GM03348 (cell line): ENCODE measurements at regions not wholly inside any gene's neighbourhood (a gene's known extent, or its start where the extent isn't known, plus 50 kb on each side); places are given as distances from the start of the nearest gene placed in this dataset.
A peak's percentile ranks its signal among the peaks of the same experiment; 100 is the strongest.

Source experiments
- DNase-seq: peaks from one replicate; pipeline ENCODE4 v3.0.0; 2012; ENCODE audit warnings: low spot score

DNA sequence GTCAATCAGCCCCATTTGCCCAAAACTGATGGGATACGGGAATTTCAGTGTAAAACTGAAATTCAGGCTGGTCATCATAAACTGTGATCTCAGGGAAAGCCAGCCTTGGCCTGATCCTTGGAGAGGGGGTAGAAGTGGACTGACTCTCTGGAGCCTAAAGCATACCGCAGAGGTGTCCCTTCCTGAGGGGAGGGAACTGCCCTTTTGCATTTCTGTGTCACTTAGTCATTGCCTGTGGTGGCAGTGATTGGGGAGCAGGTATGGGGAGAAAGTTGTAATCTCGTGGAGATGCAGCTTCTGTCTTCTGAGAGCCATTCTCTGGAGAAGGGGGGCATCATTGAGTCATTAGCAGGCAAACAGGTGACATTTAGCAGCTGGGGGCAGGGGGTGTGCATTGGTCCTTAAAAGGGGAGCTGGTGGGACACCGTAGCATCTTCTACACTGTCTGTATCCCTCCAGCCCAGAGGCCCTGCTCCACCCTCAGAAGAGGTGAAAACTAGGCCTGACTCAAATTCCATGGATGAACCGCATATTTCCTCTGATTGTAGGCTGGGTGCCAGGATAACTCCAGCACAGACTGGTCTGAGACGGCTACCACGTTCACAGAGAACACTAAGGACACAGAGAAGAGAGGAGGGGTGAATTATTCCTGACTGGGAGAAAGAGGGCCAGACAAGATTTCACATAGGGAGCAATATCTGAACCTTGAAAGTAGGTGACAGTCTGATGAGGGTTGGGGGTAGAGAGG lies 143.3 kb downstream of the SEC61B start:
- peak; percentile 59 for DNase-seq

DNA sequence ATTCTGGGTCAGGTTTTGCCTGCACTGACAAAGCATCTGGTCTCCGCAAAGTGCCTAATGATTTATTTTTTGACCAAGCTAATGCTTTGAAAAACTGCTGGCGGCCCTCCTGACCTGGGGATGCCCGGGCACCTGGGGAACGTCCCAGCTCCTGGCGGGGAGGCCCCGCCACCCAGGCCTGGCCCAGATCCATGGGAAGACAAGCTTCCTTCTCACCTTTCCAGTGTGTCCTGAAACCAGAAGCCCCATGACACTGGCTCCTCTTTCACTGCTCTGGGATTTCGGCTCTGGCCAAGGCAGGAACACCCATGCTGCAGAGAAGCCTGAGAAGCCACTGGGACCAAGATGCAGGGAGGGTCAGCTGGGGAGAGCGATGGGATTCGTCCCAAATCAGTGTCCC lies 144.1 kb downstream of the SEC61B start:
- no peak for DNase-seq

- DNase-seq: no peak
These were observed 144.5 kb downstream of the SEC61B start for GRCh38 chr9:99366621-99367020.

DNA sequence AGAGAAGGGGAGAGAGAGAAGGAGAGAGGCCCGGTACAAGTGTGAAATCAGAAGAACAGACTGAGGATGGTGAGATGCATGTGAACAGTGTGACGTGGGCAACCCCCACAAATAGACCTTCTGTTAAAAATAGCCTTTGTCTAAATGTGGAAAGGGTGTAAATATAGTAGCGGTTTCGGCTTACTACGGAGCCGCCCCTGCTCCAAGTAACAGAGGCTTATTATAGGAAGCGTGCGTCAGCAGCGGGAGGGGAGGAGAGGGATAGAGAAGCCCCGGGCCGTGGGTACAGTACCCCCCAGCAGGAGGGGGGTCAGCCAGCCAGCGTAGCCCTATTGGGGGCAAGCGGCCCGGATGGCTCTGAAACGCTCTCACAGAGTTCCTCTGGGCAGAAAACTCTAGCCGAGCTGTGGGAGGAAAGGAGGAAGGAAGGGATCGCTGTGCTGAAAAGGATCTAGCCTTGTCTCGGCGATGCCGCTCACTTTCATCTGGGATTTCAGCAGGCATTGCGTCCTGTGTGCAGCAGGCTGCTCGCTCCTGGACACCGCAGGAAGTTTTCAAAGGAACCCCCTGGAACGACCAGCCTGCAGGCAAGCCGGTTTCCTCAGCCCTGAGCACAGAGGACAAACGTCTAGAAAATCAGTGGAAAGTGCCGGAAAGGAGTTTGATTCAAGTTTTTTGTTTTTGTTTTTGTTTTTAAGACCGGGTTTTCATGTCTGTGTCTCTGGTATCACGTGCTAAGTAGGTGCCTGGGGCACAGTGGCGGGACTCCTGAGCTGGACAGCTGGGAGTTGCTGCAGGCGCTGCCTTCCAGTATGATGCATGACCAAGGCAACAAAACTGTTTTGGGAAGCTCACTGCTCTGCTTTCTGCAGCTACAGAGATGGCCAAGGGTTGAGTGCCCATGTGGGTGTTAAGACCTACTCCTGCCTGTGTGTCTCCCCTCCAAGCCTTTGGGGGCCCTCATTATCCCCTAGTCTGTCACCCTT lies 146.6 kb downstream of the SEC61B start:
- peak; percentile 73 for DNase-seq

DNA sequence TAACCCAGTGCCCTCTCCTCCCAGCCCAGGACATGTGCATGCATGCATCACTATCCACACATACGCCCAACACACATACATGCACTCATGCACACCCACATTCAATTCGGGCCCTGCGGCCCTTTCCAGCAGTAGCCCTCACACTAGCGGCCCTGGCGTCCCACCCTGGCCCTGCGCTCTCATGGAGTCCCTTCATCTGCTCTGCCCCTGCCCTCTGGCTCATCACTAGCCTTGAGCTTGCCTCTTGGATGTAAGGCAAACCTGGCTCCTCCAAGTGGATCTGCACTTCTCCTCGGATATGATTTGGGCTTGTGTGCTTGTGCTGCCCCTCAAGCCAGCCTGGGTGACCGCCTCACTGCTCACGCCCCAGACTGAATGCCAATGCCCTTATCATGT lies 147.2 kb downstream of the SEC61B start:
- no peak for DNase-seq

DNA sequence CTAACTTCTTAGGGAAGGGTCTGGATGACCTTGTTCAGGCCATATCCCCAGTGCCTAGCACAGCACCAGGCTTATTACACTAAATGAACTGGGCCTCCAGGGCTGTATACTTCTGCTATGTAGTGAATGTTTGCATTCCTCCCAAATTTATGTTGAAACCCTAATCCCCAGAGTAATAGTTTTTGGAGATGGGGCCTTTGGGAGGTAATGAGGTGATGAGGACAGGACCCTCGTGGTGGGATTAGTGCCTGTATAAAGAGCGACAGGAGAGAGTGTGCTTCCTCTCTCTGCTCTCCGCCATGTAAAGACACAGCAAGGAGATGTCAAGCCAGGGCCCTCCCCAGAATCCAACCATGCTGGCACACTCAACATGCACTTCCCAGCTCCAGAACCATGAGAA lies 148.3 kb downstream of the SEC61B start:
- no peak for DNase-seq

- DNase-seq: no peak
These were observed 149.3 kb downstream of the SEC61B start for GRCh38 chr9:99371376-99371775.

GRCh38 chr9:99373912-99374311 lies 151.8 kb downstream of the SEC61B start:
- DNase-seq: no peak

- DNase-seq: no peak
These were observed 152.7 kb downstream of the SEC61B start for GRCh38 chr9:99374793-99375192.

DNA sequence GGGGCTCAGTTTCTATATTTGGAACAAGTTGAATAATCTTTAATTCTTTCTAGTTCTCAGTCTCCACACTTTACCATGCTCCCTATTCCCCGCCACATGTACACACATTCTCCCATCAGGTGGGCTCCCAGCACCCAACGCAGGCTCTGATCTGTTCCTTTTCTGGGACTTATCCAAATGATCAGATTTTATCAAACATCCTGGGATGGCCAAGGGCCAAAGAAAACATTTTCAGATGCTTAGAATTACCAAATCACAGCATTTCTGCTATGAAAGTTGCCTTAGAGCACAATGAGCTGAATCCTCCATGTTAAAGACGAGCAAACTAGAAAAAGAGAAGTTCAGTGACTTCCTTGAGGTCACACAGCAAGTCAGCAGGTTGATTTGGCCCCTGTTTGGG lies 153.4 kb downstream of the SEC61B start:
- DNase-seq: no peak

DNA sequence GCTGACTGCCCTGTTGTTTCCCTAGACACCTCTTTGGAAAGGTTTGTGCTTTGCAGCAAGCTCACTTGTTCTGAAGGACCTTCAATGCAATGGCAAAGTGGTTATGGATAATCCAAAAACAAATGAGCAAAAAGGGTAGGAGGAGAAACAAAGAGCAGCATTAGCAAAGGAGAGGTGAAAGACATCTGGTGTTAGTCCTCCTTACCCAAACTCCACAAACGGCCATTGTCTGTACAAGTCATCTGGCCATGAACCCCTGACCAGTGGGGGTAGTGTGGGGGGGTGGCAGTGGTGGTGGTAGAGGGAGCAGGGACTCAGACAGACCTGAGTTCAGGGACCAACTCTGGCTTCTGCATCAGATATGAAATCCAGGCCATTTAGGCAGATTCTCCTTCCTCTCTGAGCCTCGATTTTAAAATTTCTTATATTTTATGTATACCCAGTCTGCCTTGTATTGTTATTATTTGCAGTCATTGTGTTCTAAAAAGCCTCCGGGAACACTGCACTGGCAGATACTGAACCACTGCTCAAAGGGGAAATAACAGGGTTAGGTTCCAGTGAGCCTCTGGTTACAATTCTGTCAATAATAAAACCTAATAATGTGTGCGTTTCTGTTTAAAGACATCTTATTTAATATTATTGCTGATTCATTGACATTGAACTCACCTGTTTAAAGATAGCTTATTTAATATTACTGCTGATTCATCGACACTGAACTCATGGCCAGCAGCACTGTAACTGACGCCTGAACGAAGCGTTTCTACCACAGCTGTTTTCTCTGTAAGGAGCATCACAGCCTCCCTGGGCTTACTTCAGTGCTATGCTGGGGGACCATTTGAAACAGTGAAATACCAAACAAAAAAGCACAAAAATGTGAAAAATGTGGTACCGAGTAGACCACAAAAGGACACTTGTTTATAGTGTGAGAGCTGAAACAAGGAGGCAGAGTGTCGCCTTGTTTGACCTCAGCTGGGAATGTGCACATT lies 156.0 kb downstream of the SEC61B start:
- no peak for DNase-seq

GRCh38 chr9:99383536-99383935 lies 161.5 kb downstream of the SEC61B start:
- DNase-seq: no peak

DNA sequence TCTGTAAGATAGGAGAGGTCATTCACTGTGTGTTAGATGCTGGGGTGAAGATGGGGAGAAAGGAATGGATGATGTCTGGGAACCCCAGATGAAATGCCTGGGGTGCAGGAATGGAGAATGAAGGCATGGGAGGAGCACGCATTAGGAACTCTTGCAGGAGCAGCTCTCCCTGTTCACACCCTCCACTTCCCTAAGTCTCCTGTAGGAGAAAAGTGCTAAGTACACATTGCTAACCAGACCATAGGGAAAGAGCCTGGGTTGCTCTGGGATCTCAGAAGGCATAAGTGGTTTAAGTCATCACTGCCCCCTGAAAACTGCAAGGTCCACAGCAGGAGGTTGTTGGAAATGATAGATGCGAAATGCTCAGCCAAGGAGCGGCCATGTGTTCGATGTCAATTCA lies 163.1 kb downstream of the SEC61B start:
- DNase-seq: no peak

GRCh38 chr9:99385814-99386279 lies 163.8 kb downstream of the SEC61B start:
- peak; percentile 49 for DNase-seq

DNA sequence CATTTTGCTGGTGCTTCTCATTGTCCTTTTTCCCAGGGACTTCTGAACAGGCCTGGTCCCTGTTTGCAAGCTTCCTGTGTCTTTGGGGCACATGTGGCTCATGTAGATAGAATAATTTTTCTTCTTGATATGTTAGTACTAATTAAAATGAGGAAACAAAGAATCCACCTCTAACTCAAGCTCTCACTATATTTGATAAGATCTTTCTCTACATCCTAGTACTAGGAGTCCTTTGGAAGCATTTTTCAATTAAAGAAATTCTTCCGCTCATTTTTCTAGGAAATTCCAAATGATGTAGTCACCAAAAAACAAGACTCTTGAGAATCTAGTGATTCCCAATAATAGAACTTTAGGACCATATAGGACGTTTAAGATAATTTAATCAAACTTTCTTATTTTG lies 165.3 kb downstream of the SEC61B start:
- DNase-seq: no peak

- no peak for DNase-seq
These were observed 167.3 kb downstream of the SEC61B start for GRCh38 chr9:99389087-99390033.

DNA sequence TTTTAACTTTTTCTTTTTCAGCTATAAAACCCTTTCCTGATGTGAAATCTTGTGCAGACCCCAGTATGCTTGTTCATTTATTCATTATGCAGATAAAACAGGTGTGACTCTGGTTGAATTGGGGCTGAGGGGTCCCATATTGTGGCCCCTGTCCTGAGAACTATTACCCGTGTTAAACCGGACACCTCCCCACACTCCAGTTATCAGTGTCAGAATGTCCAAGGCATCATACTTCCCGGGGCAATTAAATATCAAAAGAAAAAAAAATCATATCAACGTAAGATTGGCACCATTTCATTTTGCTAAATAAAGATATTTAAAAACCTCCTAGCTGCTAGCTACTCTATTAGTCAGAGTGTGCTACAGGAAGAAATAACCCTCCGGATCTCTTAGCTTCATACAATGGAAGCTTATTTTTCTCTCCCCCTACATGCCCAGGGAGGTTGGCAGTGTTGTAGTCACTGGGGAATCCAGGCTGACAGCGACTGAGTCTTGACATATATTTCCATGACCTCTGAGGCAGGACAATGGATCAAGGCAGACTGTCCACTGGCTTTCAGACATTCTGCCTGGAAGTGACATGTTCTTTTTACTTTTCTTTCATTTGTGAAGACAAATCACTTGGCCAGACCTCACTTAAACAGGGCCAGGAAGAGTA lies 170.0 kb downstream of the SEC61B start:
- no peak for DNase-seq

GRCh38 chr9:99392986-99393385 lies 170.9 kb downstream of the SEC61B start:
- no peak for DNase-seq

DNA sequence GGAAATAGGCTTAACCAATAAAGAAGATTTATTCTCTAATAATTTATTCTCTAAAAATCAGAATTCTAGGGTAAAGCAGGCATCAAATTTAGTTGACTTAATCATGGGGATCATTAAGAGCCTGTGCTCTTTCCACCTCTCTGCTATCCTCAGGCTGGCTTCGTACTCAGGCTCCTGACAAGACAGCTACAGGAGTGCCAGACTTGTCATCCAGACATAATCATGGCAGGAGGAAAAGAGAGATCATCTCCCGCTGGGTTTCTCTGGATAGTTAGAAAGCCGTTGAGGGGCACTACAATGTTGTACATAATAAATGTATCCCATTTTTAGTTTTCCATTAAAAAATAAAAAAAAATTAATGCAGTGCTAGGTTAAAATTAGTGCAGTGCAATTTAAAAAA lies 171.9 kb downstream of the SEC61B start:
- DNase-seq: no peak

DNA sequence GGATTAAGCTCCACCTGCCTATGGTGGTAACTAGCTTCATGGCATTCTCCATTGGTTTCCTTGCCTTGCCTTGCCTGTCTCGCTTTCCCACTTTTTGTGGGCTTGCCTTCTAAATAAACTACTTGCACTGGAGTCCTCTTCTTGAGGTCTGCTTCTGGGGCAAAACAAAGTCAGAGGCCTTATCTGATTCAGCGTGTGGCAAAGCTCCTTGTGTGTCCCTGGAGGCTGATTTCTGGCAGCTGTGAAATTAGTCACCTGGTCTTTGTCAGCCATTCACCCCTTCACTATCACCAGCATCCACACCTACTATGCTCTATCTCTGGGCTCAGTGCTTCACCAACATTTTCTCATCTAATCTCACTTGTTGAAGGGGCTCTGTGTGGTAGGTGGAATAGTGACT lies 176.2 kb downstream of the SEC61B start:
- DNase-seq: no peak
